IMR-90 (cell line): ENCODE measurements at regions not wholly inside any gene's neighbourhood (a gene's known extent, or its start where the extent isn't known, plus 50 kb on each side); places are given as distances from the start of the nearest gene placed in this dataset.

Experiments
- TF ChIP-seq, protein P1 (sequence below): fragments of 150-350 bp; IDR thresholded peaks from 2 replicates; pipeline ENCODE4 v1.6.1; 2016; ENCODE audit warnings: low read depth, mild to moderate bottlenecking, low read length, moderate library complexity, borderline replicate concordance

DNA sequence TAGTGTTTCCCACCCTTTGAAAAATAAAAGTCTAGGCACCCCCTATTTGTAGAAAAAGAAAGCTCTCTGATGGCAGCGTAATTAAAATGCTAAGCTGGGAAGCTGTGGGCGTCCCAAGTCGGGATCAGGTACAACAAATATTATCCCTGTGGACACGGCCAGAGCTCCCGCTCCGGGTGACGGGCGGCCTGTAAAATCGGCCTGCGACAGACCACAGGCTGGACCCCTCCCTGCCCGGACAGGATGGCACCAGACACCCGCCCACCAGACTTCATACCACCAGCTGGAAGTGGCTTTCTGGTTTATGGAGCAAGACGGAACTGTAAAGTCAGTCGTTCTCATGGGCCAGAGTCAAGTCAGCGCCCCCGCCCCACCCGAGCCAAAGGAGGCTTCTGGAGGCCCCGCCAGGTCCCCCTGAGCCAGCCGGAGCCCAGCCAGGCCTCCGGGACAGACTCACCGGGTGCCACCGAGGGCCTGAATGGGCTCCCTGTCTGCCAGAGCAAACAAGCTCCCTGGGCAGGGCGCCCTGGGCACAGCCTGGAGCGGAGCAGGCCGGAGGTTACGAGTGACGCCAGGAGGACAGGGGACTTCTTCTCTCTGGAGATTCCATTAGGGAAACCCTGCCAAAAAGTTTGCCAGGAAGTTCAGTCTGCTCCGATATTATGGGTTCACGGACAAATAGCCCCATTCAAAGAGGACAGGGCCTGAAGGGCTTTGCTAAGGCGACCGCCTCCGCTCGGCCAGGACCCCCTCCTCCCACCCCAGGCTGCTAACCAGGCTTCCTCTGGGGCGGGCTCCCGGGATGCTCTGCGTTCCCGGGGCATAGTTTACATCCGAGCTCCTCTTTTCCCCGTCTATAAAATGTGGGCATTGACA lies 173.7 kb downstream of the ERCC6L2 start (continued):
- TF ChIP-seq, protein P1, sequence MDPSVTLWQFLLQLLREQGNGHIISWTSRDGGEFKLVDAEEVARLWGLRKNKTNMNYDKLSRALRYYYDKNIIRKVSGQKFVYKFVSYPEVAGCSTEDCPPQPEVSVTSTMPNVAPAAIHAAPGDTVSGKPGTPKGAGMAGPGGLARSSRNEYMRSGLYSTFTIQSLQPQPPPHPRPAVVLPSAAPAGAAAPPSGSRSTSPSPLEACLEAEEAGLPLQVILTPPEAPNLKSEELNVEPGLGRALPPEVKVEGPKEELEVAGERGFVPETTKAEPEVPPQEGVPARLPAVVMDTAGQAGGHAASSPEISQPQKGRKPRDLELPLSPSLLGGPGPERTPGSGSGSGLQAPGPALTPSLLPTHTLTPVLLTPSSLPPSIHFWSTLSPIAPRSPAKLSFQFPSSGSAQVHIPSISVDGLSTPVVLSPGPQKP = no peak
